Tibial nerve (tissue), 4 donors: ENCODE measurements at regions not wholly inside any gene's neighbourhood (a gene's known extent, or its start where the extent isn't known, plus 50 kb on each side); places are given as distances from the start of the nearest gene placed in this dataset.
"Not testable (repeated sequence)": the region's sequence is repeated elsewhere in the genome, so short reads cannot be mapped to it uniquely, and the experiment has no call there.

Source experiments
- DNase-seq, 2 donors: peaks; one replicate each; pipeline ENCODE4 v3.0.0-alpha.2; 2019; ENCODE audit warnings: low spot score in 2 of 2
- H3K27ac ChIP-seq, 4 donors: fragments of 200-600 bp; sonication (generic) in 3 of 4; one replicate each; pipeline ENCODE4 v1.5.1; 2017 to 2019; ENCODE audit warnings: mild to moderate bottlenecking in 1 of 4
- H3K27me3 ChIP-seq, 2 donors: fragments of 200-600 bp; sonication (generic) in 1 of 2; one replicate each; pipeline versions ENCODE4 v1.5.1 to v1.6.0; 2017 to 2019
- H3K36me3 ChIP-seq, 3 donors: fragments of 200-600 bp; sonication (generic); one replicate each; pipeline ENCODE4 v1.5.1; 2018 to 2019
- H3K4me1 ChIP-seq, 4 donors: fragments of 200-600 bp; sonication (generic) in 3 of 4; one replicate each; pipeline ENCODE4 v1.5.1; 2017 to 2019
- H3K4me3 ChIP-seq, 4 donors: fragments of 200-600 bp; sonication (generic) in 3 of 4; one replicate each; pipeline ENCODE4 v1.5.1; 2017 to 2019; ENCODE audit warnings: mild to moderate bottlenecking in 1 of 4, moderate library complexity in 1 of 4
- H3K9me3 ChIP-seq, 4 donors: fragments of 200-600 bp; sonication (generic) in 3 of 4; one replicate each; pipeline ENCODE4 v1.5.1; 2017 to 2019
- EP300 ChIP-seq, 2 donors: sonication (generic); formaldehyde crosslinking; IDR thresholded peaks; one replicate each; pipeline ENCODE4 v1.6.1; 2017; ENCODE audit warnings: antibody characterized with exemption in 2 of 2, mild to moderate bottlenecking in 1 of 2
- POLR2A ChIP-seq, 2 donors: fragments of 450-650 bp; IDR thresholded peaks; one replicate each; pipeline ENCODE4 v1.6.1; 2017; ENCODE audit warnings: antibody characterized with exemption in 2 of 2, mild to moderate bottlenecking in 2 of 2, moderate library complexity in 2 of 2
- WGBS, 2 donors: methylation state at CpG; one replicate each; pipeline ENCODE4 v1.1.5; 2018; 5-methylcytosine and 5-hydroxymethylcytosine counted together
- TF ChIP-seq, protein P1 (sequence below), 5 experiments: fragments of 200-600 bp in 3 of 5; fragments of 450-650 bp in 2 of 5; sonication (generic) in 3 of 5; IDR thresholded peaks; one replicate each; pipeline ENCODE4 v1.5.1; 2016 to 2019; ENCODE audit warnings: antibody characterized with exemption in 5 of 5, mild to moderate bottlenecking in 3 of 5, moderate library complexity in 2 of 5

- peaks cover 0 to 15% (median 6%) of the 10 kb centered on the region in 4 donors for H3K9me3 ChIP-seq
- H3K27ac ChIP-seq: no peak overlapping the region
- no peak overlapping the region for H3K4me3 ChIP-seq
- no peak for DNase-seq
- H3K36me3 ChIP-seq: no peaks in the 10 kb centered on the region
- TF ChIP-seq POLR2A (IDR thresholded peaks at IDR 0.05) (no peak), EP300 (IDR thresholded peaks at IDR 0.05) (no peak)
- TF ChIP-seq, protein P1, sequence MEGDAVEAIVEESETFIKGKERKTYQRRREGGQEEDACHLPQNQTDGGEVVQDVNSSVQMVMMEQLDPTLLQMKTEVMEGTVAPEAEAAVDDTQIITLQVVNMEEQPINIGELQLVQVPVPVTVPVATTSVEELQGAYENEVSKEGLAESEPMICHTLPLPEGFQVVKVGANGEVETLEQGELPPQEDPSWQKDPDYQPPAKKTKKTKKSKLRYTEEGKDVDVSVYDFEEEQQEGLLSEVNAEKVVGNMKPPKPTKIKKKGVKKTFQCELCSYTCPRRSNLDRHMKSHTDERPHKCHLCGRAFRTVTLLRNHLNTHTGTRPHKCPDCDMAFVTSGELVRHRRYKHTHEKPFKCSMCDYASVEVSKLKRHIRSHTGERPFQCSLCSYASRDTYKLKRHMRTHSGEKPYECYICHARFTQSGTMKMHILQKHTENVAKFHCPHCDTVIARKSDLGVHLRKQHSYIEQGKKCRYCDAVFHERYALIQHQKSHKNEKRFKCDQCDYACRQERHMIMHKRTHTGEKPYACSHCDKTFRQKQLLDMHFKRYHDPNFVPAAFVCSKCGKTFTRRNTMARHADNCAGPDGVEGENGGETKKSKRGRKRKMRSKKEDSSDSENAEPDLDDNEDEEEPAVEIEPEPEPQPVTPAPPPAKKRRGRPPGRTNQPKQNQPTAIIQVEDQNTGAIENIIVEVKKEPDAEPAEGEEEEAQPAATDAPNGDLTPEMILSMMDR (IDR thresholded peaks at IDR 0.05): no peak
- 64 to 86% methylated on average over 1 of the region's 1 CpG for WGBS, 2 donors
- no peaks in the 10 kb centered on the region for H3K4me1 ChIP-seq
- no peaks in the 10 kb centered on the region for H3K27me3 ChIP-seq
Measured at GRCh38 chr16:59455497-59455896, 721.4 kb upstream of the GOT2 start.

DNA sequence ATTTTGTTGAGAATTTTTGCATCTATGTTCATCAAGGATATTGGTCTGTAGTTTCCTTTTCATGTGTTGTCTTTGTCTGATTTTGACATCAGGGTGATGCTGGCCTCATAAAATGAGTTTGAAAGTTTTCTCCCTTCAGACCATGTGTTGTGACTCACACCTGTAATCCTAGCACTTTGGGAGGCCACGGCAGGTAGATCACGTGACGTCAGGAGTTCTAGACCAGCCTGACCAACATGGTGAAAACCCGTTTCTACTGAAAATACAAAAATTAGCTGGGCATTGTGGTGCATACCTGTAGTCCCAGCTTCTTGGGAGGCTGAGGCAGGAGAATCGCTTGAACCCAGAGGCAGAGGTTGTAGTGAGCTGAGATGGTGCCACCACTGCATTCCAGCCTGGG is 716.4 kb upstream of the GOT2 start:
- 90 to 97% methylated on average over 5 of the region's 5 CpGs for WGBS, 2 donors
- H3K4me3 ChIP-seq, H3K27me3 ChIP-seq, H3K27ac ChIP-seq, H3K36me3 ChIP-seq, H3K4me1 ChIP-seq, DNase-seq: not testable (repeated sequence)
- H3K9me3 ChIP-seq: peaks cover 0 to 15% (median 6%) of the 10 kb centered on the region in 4 donors

- Histone ChIP-seq H3K4me3 (no peak overlapping the region), H3K4me1 (no peaks in the 10 kb centered on the region), H3K9me3 (peaks cover 0 to 7% (median 0%) of the 10 kb centered on the region in 4 donors), H3K27ac (no peak overlapping the region), H3K27me3 (no peaks in the 10 kb centered on the region), H3K36me3 (no peaks in the 10 kb centered on the region)
- DNase-seq: no peak
- WGBS, 2 donors: 82 to 85% methylated on average over 2 of the region's 2 CpGs
- TF ChIP-seq POLR2A (IDR thresholded peaks at IDR 0.05) (no peak), EP300 (IDR thresholded peaks at IDR 0.05) (no peak)
- TF ChIP-seq, protein P1 (IDR thresholded peaks at IDR 0.05): no peak
Measured at GRCh38 chr16:59440502-59440901, 706.4 kb upstream of the GOT2 start.

DNA sequence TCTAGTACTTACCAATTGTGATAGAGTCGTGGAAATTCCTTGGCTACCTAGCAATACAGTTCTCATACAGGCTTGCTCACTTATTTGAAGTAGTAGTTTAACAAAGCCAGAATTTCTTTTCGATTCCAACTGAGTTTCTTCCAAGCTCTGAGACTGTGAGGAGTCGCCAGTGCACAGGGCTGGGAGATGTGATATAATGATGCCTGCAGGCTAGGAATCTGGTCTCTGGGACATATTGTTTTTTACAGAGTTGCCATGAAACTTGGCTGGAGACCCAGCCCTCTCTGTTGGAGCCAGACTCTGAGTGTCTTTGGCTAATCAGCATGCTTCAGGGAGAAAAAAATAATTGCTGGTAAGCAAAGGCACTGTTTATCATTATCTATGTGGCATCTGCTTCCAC is 698.8 kb upstream of the GOT2 start:
- H3K27ac ChIP-seq: no peak overlapping the region
- H3K4me1 ChIP-seq: no peaks in the 10 kb centered on the region
- no peak overlapping the region for H3K4me3 ChIP-seq
- H3K36me3 ChIP-seq: no peaks in the 10 kb centered on the region
- peaks cover 0 to 7% (median 0%) of the 10 kb centered on the region in 4 donors for H3K9me3 ChIP-seq
- 44 to 56% methylated on average over 3 of the region's 3 CpGs for WGBS, 2 donors
- no peaks in the 10 kb centered on the region for H3K27me3 ChIP-seq
- DNase-seq: no peak
- TF ChIP-seq, protein P1 (IDR thresholded peaks at IDR 0.05): no peak
- TF ChIP-seq EP300 (IDR thresholded peaks at IDR 0.05) (no peak), POLR2A (IDR thresholded peaks at IDR 0.05) (no peak)

DNA sequence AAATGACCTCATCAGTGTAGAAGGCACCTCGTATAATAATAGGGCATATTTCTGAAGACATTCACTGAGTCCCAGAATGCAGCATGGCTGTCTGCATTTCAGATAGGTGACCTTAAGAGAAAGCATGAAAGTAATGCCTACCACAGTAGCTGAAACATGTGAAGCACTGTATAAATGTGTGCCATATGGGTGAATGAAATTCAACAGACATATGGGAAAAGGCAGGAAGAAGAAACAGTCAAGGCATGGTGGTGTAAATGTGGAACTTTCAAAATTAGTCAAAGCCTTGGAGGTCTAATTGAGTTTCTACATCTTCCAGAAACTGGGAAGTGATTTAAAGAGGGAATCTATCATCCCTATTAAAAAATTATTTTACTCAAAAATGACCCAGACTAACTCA is 698.2 kb upstream of the GOT2 start:
- Histone ChIP-seq H3K36me3 (no peaks in the 10 kb centered on the region), H3K4me3 (no peak overlapping the region), H3K4me1 (no peaks in the 10 kb centered on the region), H3K9me3 (peaks cover 0 to 7% (median 0%) of the 10 kb centered on the region in 4 donors), H3K27ac (no peak overlapping the region), H3K27me3 (no peaks in the 10 kb centered on the region)
- TF ChIP-seq, protein P1 (IDR thresholded peaks at IDR 0.05): no peak
- TF ChIP-seq EP300 (IDR thresholded peaks at IDR 0.05): no peak
- no peak for TF ChIP-seq POLR2A (IDR thresholded peaks at IDR 0.05)
- no peak for DNase-seq
- whole genome bisulfite sequencing, 2 donors: 55 to 68% methylated on average over 1 of the region's 1 CpG

DNA sequence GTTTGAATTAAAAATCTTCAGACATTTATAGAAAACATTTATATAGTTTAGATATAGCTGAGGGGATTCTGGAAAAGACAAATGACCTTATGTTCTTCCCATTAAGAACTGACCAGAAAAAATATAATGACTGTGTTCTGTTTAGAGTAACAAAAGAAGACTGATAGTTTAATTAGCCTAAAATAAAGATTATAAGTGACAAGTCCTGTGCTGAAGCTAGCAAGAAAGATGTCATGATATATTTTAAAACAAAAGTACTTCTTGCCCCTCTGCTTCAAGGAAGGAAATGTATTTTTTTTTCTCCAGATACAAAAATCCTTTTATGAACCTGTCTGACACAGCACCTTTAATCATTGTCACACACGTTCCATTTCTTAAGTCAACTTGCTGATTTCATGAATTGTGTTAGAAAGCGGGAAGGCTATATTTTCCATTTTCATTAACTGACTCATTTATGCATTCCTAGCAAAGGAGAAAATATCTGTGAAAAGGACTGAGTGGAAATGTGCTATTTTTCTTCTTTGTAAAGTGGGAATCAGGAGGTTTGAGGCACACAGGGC is 690.7 kb upstream of the GOT2 start:
- Histone ChIP-seq H3K9me3 (no peaks in the 10 kb centered on the region), H3K4me3 (no peak overlapping the region), H3K4me1 (no peaks in the 10 kb centered on the region), H3K27me3 (no peaks in the 10 kb centered on the region), H3K27ac (no peak overlapping the region), H3K36me3 (no peaks in the 10 kb centered on the region)
- TF ChIP-seq POLR2A (IDR thresholded peaks at IDR 0.05) (no peak), EP300 (IDR thresholded peaks at IDR 0.05) (no peak)
- TF ChIP-seq, protein P1 (IDR thresholded peaks at IDR 0.05): no peak
- DNase-seq: no peak
- WGBS, 2 donors: 55 to 62% methylated on average over 2 of the region's 2 CpGs
